ENCODE measurements at regions not wholly inside any gene's neighbourhood (a gene's known extent, or its start where the extent isn't known, plus 50 kb on each side); places are given as distances from the start of the nearest gene placed in this dataset.

GRCh38 chr6:125558241-125558843, 191.1 kb upstream of the HEY2 start:
- TF ChIP-seq JUN (IDR thresholded peaks at IDR 0.05; ENCODE audit: borderline replicate concordance, insufficient read depth, insufficient read length, low read depth) (no peak), POLR2AphosphoS5 (IDR thresholded peaks at IDR 0.05; ENCODE audit: insufficient read depth, low read depth, low read length) (no peak), FOS (IDR thresholded peaks at IDR 0.05; ENCODE audit: borderline replicate concordance, insufficient read depth, low read length) (no peak)
- TF ChIP-seq, protein P1, sequence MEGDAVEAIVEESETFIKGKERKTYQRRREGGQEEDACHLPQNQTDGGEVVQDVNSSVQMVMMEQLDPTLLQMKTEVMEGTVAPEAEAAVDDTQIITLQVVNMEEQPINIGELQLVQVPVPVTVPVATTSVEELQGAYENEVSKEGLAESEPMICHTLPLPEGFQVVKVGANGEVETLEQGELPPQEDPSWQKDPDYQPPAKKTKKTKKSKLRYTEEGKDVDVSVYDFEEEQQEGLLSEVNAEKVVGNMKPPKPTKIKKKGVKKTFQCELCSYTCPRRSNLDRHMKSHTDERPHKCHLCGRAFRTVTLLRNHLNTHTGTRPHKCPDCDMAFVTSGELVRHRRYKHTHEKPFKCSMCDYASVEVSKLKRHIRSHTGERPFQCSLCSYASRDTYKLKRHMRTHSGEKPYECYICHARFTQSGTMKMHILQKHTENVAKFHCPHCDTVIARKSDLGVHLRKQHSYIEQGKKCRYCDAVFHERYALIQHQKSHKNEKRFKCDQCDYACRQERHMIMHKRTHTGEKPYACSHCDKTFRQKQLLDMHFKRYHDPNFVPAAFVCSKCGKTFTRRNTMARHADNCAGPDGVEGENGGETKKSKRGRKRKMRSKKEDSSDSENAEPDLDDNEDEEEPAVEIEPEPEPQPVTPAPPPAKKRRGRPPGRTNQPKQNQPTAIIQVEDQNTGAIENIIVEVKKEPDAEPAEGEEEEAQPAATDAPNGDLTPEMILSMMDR (IDR thresholded peaks at IDR 0.05; ENCODE audit: extremely low read depth in 1 of 2, insufficient read depth in 1 of 2, low read depth in 1 of 2, low read length in 2 of 2) = no peak
- Histone ChIP-seq H3K4me3 (replicated peaks in 1 of 3; ENCODE audit: insufficient read depth in 1 of 3, low read depth in 1 of 3, low read length in 3 of 3) (no peak overlapping the region), H3K4me1 (ENCODE audit: control insufficient read depth, extremely low read depth, insufficient read depth, low read length) (no peaks in the 10 kb centered on the region), H3K36me3 (ENCODE audit: control insufficient read depth in 2 of 2, extremely low read depth in 1 of 2, insufficient read depth in 2 of 2, low read length in 2 of 2) (no peaks in the 10 kb centered on the region), H3K9me1 (replicated peaks; ENCODE audit: control insufficient read depth, extremely low read depth, insufficient read depth, low read length) (no peaks in the 10 kb centered on the region), H2AFZ (ENCODE audit: low read depth, low read length) (no peak overlapping the region), H4K20me1 (replicated peaks; ENCODE audit: control insufficient read depth, extremely low read depth, insufficient read depth, low read length) (no peaks in the 10 kb centered on the region), H3K79me2 (ENCODE audit: control insufficient read depth, insufficient read depth, low read length) (no peaks in the 10 kb centered on the region), H3K9ac (replicated peaks; ENCODE audit: extremely low read depth, insufficient read depth, low read length) (no peak overlapping the region), H3K4me2 (ENCODE audit: insufficient read depth, low read length) (no peak overlapping the region), H3K27me3 (ENCODE audit: control insufficient read depth in 2 of 2, insufficient read depth in 2 of 2, low read length in 2 of 2) (peaks cover 0 to 18% of the 10 kb centered on the region in 2 experiments), H3K9me3 (replicated peaks; ENCODE audit: control insufficient read depth, insufficient read depth, low read length) (no peaks in the 10 kb centered on the region), H3K27ac (ENCODE audit: insufficient read depth, low read depth, low read length) (no peak overlapping the region)
- DNase-seq (ENCODE audit: low read depth, low spot score) (no peak), FAIRE-seq (no peak)
- BruUV-seq (replicated peaks) = no TSS peak
- CTCF ChIA-PET = interaction anchor here (0.8 to 1.5 kb wide), 2 partner anchors 10 to 11 kb away, joined by 3 to 5 read pairs; no protein-coding TSS in a partner anchor
- dilution Hi-C loops (cut with MboI; ENCODE audit: extremely low pct_ligation_motif_present, low sequenced_read_pairs) = no loop called here
- POLR2A ChIA-PET = no interaction called here
- intact Hi-C loops (cut with micrococcal nuclease) = no loop called here

DNA sequence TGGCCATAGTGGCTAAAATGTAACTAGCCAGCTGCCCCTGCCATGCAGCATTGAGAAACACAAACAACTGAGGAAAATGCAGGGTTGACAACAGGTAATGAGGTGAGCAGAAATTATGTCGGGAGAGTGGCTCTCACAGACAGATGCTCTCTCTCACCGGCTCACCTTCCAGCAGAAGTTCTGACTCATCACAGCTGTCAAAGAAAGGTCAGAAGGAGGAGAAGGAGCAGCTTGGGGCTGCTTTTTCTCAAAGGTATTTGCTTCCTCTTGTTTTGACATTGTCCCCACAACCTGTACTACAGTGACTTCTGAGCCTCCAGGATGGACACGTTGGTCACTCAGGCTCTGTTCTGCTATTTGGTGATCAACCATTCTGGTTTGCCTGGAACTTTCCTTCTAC, 190.5 kb upstream of the HEY2 start:
- Histone ChIP-seq H3K4me3 (replicated peaks in 1 of 3; ENCODE audit: insufficient read depth in 1 of 3, low read depth in 1 of 3, low read length in 3 of 3) (no peak overlapping the region), H3K9me3 (replicated peaks; ENCODE audit: control insufficient read depth, insufficient read depth, low read length) (no peaks in the 10 kb centered on the region), H3K9me1 (replicated peaks; ENCODE audit: control insufficient read depth, extremely low read depth, insufficient read depth, low read length) (no peaks in the 10 kb centered on the region), H3K36me3 (ENCODE audit: control insufficient read depth in 2 of 2, extremely low read depth in 1 of 2, insufficient read depth in 2 of 2, low read length in 2 of 2) (no peaks in the 10 kb centered on the region), H3K27me3 (ENCODE audit: control insufficient read depth in 2 of 2, insufficient read depth in 2 of 2, low read length in 2 of 2) (peaks cover 0 to 18% of the 10 kb centered on the region in 2 experiments), H3K27ac (ENCODE audit: insufficient read depth, low read depth, low read length) (no peak overlapping the region), H3K79me2 (ENCODE audit: control insufficient read depth, insufficient read depth, low read length) (no peaks in the 10 kb centered on the region), H3K4me2 (ENCODE audit: insufficient read depth, low read length) (no peak overlapping the region), H2AFZ (ENCODE audit: low read depth, low read length) (no peak overlapping the region), H4K20me1 (replicated peaks; ENCODE audit: control insufficient read depth, extremely low read depth, insufficient read depth, low read length) (no peaks in the 10 kb centered on the region), H3K4me1 (ENCODE audit: control insufficient read depth, extremely low read depth, insufficient read depth, low read length) (no peaks in the 10 kb centered on the region), H3K9ac (replicated peaks; ENCODE audit: extremely low read depth, insufficient read depth, low read length) (no peak overlapping the region)
- dilution Hi-C loops (cut with MboI; ENCODE audit: extremely low pct_ligation_motif_present, low sequenced_read_pairs) = no loop called here
- DNase-seq (ENCODE audit: low read depth, low spot score) = no peak
- FAIRE-seq = no peak
- TF ChIP-seq EZH2 (IDR thresholded peaks at IDR 0.05; ENCODE audit: borderline replicate concordance, low read depth, low read length, severe bottlenecking) (no peak), MYC (IDR thresholded peaks at IDR 0.05; ENCODE audit: low read depth, low read length) (no peak), FOS (IDR thresholded peaks at IDR 0.05; ENCODE audit: borderline replicate concordance, insufficient read depth, low read length) (no peak), GATA2 (IDR thresholded peaks at IDR 0.05; ENCODE audit: insufficient read depth, insufficient read length, low read depth, low read length) (no peak), POLR2A (IDR thresholded peaks at IDR 0.05; ENCODE audit: low read depth, low read length) (no peak), JUN (IDR thresholded peaks at IDR 0.05; ENCODE audit: borderline replicate concordance, insufficient read depth, insufficient read length, low read depth) (no peak), POLR2AphosphoS5 (IDR thresholded peaks at IDR 0.05; ENCODE audit: insufficient read depth, low read depth, low read length) (no peak)
- TF ChIP-seq, protein P2, sequence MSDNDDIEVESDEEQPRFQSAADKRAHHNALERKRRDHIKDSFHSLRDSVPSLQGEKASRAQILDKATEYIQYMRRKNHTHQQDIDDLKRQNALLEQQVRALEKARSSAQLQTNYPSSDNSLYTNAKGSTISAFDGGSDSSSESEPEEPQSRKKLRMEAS (IDR thresholded peaks at IDR 0.05; ENCODE audit: insufficient read depth, insufficient read length) = no peak
- TF ChIP-seq, protein P1 (IDR thresholded peaks at IDR 0.05; ENCODE audit: extremely low read depth in 1 of 2, insufficient read depth in 1 of 2, low read depth in 1 of 2, low read length in 2 of 2) = no peak
- intact Hi-C loops (cut with micrococcal nuclease) = no loop called here
- BruUV-seq (replicated peaks) = no TSS peak
- ChIA-PET CTCF (interaction anchor here (1.5 kb wide), 1 partner anchor 11 kb away, joined by 5 read pairs; no protein-coding TSS in a partner anchor), POLR2A (no interaction called here)

All from endothelial cell of umbilical vein (primary cell).